H9 (cell line): ENCODE measurements at regions not wholly inside any gene's neighbourhood (a gene's known extent, or its start where the extent isn't known, plus 50 kb on each side); places are given as distances from the start of the nearest gene placed in this dataset.

Experiments used
- DNase-seq: peaks from one replicate; pipeline ENCODE4 v3.0.0-alpha.2; 2017
- H2AFZ ChIP-seq: one replicate; pipeline ENCODE4 v1.6.1; 2013; ENCODE audit warnings: mild to moderate bottlenecking, low read length, control low read depth, moderate library complexity
- H2AK5ac ChIP-seq: 2 replicates; pipeline ENCODE4 v1.6.1; 2013; ENCODE audit warnings: low read length, control low read depth, mixed read lengths; ENCODE audit not compliant: insufficient read length
- H2BK120ac ChIP-seq: one replicate; pipeline ENCODE4 v1.6.1; 2013; ENCODE audit warnings: low read depth, mild to moderate bottlenecking, low read length, control low read depth, inconsistent platforms; ENCODE audit not compliant: poor library complexity, severe bottlenecking
- H2BK12ac ChIP-seq: 2 replicates; pipeline ENCODE4 v1.6.1; 2013; ENCODE audit warnings: low read length, control low read depth, mixed read lengths, low read depth; ENCODE audit not compliant: insufficient read length
- H2BK15ac ChIP-seq: 2 replicates; pipeline ENCODE4 v1.6.1; 2013; ENCODE audit warnings: low read depth, low read length, control low read depth
- H2BK20ac ChIP-seq: one replicate; pipeline ENCODE4 v1.6.1; 2013; ENCODE audit warnings: low read depth, mild to moderate bottlenecking, low read length, control low read depth, inconsistent platforms; ENCODE audit not compliant: poor library complexity, severe bottlenecking
- H2BK5ac ChIP-seq: 2 replicates; pipeline ENCODE4 v1.6.1; 2013; ENCODE audit warnings: low read length, control low read depth, mixed read lengths; ENCODE audit not compliant: insufficient read length
- H3K14ac ChIP-seq: 2 replicates; pipeline ENCODE4 v1.6.1; 2013; ENCODE audit warnings: low read length, control low read depth; ENCODE audit not compliant: insufficient read depth
- H3K18ac ChIP-seq: 2 replicates; pipeline ENCODE4 v1.6.1; 2013; ENCODE audit warnings: low read depth, mild to moderate bottlenecking, mixed read lengths, low read length, control low read depth; ENCODE audit not compliant: insufficient read length
- H3K23ac ChIP-seq: 2 replicates; pipeline ENCODE4 v1.6.1; 2013; ENCODE audit warnings: low read length, control low read depth, mixed read lengths, low read depth; ENCODE audit not compliant: insufficient read length
- H3K23me2 ChIP-seq: 2 replicates; pipeline ENCODE4 v1.6.1; 2013; ENCODE audit warnings: low read depth, mild to moderate bottlenecking, mixed read lengths, low read length, control low read depth; ENCODE audit not compliant: insufficient read length, poor library complexity, severe bottlenecking
- H3K27ac ChIP-seq: 2 replicates; pipeline ENCODE4 v1.5.1; 2013; ENCODE audit warnings: low read length, control low read depth, mixed read lengths, low read depth; ENCODE audit not compliant: insufficient read length
- H3K27me3 ChIP-seq: 2 replicates; pipeline ENCODE4 v1.6.1; 2013; ENCODE audit warnings: low read length, control low read depth, inconsistent platforms; ENCODE audit not compliant: insufficient read depth
- H3K4ac ChIP-seq: 2 replicates; pipeline ENCODE4 v1.6.1; 2013; ENCODE audit warnings: low read depth, mild to moderate bottlenecking, control low read depth, inconsistent platforms, low read length, moderate library complexity
- H3K4me1 ChIP-seq: 2 replicates; pipeline ENCODE4 v1.6.1; 2013; ENCODE audit warnings: low read length, control low read depth, inconsistent platforms; ENCODE audit not compliant: insufficient read depth
- H3K4me2 ChIP-seq: 2 replicates; pipeline ENCODE4 v1.6.1; 2013; ENCODE audit warnings: low read length, control low read depth, mixed read lengths; ENCODE audit not compliant: insufficient read length, insufficient read depth
- H3K56ac ChIP-seq: 2 replicates; pipeline ENCODE4 v1.6.1; 2013; ENCODE audit warnings: low read depth, mild to moderate bottlenecking, mixed read lengths, low read length, control low read depth; ENCODE audit not compliant: insufficient read length
- H3K79me1 ChIP-seq: 2 replicates; pipeline ENCODE4 v1.6.1; 2013; ENCODE audit warnings: low read depth, mild to moderate bottlenecking, moderate library complexity, low read length, control low read depth, inconsistent platforms; ENCODE audit not compliant: insufficient read depth, poor library complexity, severe bottlenecking
- H3K79me2 ChIP-seq: 2 replicates; pipeline ENCODE4 v1.6.1; 2013; ENCODE audit warnings: low read length, control low read depth, inconsistent platforms; ENCODE audit not compliant: insufficient read depth
- H3K9ac ChIP-seq: 2 replicates; pipeline ENCODE4 v1.6.1; 2013; ENCODE audit warnings: low read length, control low read depth, mixed read lengths; ENCODE audit not compliant: insufficient read length; ENCODE audit errors: extremely low read depth
- H3K9me3 ChIP-seq: one replicate; pipeline ENCODE4 v1.6.1; 2013; ENCODE audit warnings: low read depth, low read length, inconsistent platforms; ENCODE audit not compliant: control insufficient read depth
- H3T11ph ChIP-seq: one replicate; pipeline ENCODE4 v1.6.1; 2013; ENCODE audit warnings: mild to moderate bottlenecking, low read length, control low read depth, inconsistent platforms
- H4K20me1 ChIP-seq: one replicate; pipeline ENCODE4 v1.6.1; 2013; ENCODE audit not compliant: control insufficient read depth, insufficient read length, insufficient read depth
- H4K5ac ChIP-seq: 2 replicates; pipeline ENCODE4 v1.6.1; 2013; ENCODE audit warnings: low read depth, mild to moderate bottlenecking, mixed read lengths, low read length, control low read depth; ENCODE audit not compliant: insufficient read length
- H4K8ac ChIP-seq: replicated peaks from 2 replicates; pipeline ENCODE4 v1.6.1; 2013; ENCODE audit warnings: low read length, control low read depth, mixed read lengths, low read depth; ENCODE audit not compliant: insufficient read length
- H4K91ac ChIP-seq: 2 replicates; pipeline ENCODE4 v1.6.1; 2013; ENCODE audit warnings: low read depth, mild to moderate bottlenecking, moderate library complexity, mixed read lengths, low read length, control low read depth; ENCODE audit not compliant: insufficient read length
- H3K27ac Mint-ChIP-seq, 3 experiments: 2 replicates in 2 of 3; 3 replicates in 1 of 3; pipeline ENCODE4 v1.8.0; 2020 to 2021; ENCODE audit warnings: mixed read lengths in 3 of 3, mild to moderate bottlenecking in 1 of 3, moderate library complexity in 1 of 3
- H3K27me3 Mint-ChIP-seq: 2 replicates; pipeline ENCODE4 v1.8.0; 2021; ENCODE audit warnings: low read depth, mild to moderate bottlenecking, moderate library complexity, mixed read lengths
- H3K36me3 Mint-ChIP-seq, 3 experiments: 2 replicates in 2 of 3; 3 replicates in 1 of 3; pipeline ENCODE4 v1.8.0; 2020 to 2021; ENCODE audit warnings: low read depth in 3 of 3, mixed read lengths in 3 of 3; ENCODE audit not compliant: insufficient read depth in 1 of 3
- H3K4me1 Mint-ChIP-seq, 2 experiments: 2 replicates each; pipeline ENCODE4 v1.8.0; 2020; ENCODE audit warnings: mixed read lengths in 2 of 2
- H3K4me3 Mint-ChIP-seq, 2 experiments: 2 replicates in 1 of 2; 3 replicates in 1 of 2; pipeline ENCODE4 v1.8.0; 2020 to 2021; ENCODE audit warnings: mild to moderate bottlenecking in 2 of 2, mixed read lengths in 2 of 2, moderate library complexity in 1 of 2
- H3K9me3 Mint-ChIP-seq, 2 experiments: 2 replicates in 1 of 2; 3 replicates in 1 of 2; pipeline ENCODE4 v1.8.0; 2020; ENCODE audit warnings: mild to moderate bottlenecking in 2 of 2, mixed read lengths in 2 of 2, moderate library complexity in 1 of 2
- WGBS: extraction: QIAGEN DNeasy Blood & Tissue Kit; methylation state at CpG from one replicate; pipeline ENCODE4 v1.1.7; 2013; ENCODE audit warnings: missing lambda C conversion rate, low lambda C conversion rate, mixed read lengths; ENCODE audit not compliant: insufficient read length; ENCODE audit errors: extremely low coverage; 5-methylcytosine and 5-hydroxymethylcytosine counted together
- TF ChIP-seq, protein P1 (sequence below): fragments of 200-600 bp; sonication (generic); conservative IDR thresholded peaks from 3 replicates; pipeline ENCODE4 v1.8.0; 2021; ENCODE audit warnings: antibody characterized with exemption, mild to moderate bottlenecking

DNA sequence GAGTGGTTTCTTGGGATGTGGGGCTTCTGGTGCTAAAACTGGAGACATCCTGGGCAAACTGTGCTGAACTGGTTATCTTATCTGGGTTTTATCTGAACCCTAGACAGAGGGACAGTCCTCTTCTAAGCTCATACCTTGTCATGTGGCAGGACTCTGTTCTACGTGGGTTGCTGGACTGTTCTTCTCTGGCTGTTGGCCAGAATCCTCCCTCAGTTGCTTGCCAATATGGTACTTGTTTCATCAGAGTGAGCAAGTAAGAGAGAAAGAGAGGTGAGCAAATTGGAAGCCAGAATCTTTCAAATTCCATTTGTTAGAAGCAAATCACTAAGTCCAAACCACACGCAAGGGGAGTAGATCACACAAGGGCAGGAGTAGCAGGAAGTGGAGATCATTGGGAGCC lies 291.5 kb upstream of the TBL1XR1 start:
- H3K4ac ChIP-seq, result no peak overlapping the region
- no peak overlapping the region for H3K4me3 Mint-ChIP-seq

More for the DNA sequence above, 291.5 kb upstream of the TBL1XR1 start:
- no peak overlapping the region for H3K23ac ChIP-seq
- H3K9ac ChIP-seq, result no peak overlapping the region
- WGBS, result no CpG with 5 or more reads among the region's 2 CpGs
- no peaks in the 10 kb centered on the region for H3K27me3 ChIP-seq
- no peaks in the 10 kb centered on the region for H3K9me3 ChIP-seq
- H2AFZ ChIP-seq, result no peak overlapping the region
- H2BK5ac ChIP-seq, result no peak overlapping the region
- H2BK20ac ChIP-seq, result no peak overlapping the region
- H3K27ac Mint-ChIP-seq, result no peak overlapping the region
- no peaks in the 10 kb centered on the region for H3K23me2 ChIP-seq
- no peaks in the 10 kb centered on the region for H3K79me2 ChIP-seq
- H4K8ac ChIP-seq, result no peak overlapping the region
- H3K56ac ChIP-seq, result no peak overlapping the region
- no peaks in the 10 kb centered on the region for H3K27me3 Mint-ChIP-seq
- no peaks in the 10 kb centered on the region for H3K79me1 ChIP-seq
- H3K4me1 Mint-ChIP-seq, result peaks cover 9 to 12% of the 10 kb centered on the region in 2 experiments
- H4K5ac ChIP-seq, result no peak overlapping the region
- H4K20me1 ChIP-seq, result no peaks in the 10 kb centered on the region
- TF ChIP-seq, protein P1, sequence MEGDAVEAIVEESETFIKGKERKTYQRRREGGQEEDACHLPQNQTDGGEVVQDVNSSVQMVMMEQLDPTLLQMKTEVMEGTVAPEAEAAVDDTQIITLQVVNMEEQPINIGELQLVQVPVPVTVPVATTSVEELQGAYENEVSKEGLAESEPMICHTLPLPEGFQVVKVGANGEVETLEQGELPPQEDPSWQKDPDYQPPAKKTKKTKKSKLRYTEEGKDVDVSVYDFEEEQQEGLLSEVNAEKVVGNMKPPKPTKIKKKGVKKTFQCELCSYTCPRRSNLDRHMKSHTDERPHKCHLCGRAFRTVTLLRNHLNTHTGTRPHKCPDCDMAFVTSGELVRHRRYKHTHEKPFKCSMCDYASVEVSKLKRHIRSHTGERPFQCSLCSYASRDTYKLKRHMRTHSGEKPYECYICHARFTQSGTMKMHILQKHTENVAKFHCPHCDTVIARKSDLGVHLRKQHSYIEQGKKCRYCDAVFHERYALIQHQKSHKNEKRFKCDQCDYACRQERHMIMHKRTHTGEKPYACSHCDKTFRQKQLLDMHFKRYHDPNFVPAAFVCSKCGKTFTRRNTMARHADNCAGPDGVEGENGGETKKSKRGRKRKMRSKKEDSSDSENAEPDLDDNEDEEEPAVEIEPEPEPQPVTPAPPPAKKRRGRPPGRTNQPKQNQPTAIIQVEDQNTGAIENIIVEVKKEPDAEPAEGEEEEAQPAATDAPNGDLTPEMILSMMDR, result no peak
- no peak overlapping the region for H2BK15ac ChIP-seq
- H2BK120ac ChIP-seq, result no peak overlapping the region
- H2AK5ac ChIP-seq, result no peak overlapping the region
- H3K18ac ChIP-seq, result no peak overlapping the region
- no peak overlapping the region for H3K14ac ChIP-seq
- no peaks in the 10 kb centered on the region for H3K4me1 ChIP-seq
- no peak overlapping the region for H3K4me2 ChIP-seq
- H3K36me3 Mint-ChIP-seq, result peaks cover 0 to 15% (median 1%) of the 10 kb centered on the region in 3 experiments; a peak in 3 of 7 replicates
- no peak for DNase-seq
- H3T11ph ChIP-seq, result no peak overlapping the region
- H2BK12ac ChIP-seq, result no peak overlapping the region
- no peak overlapping the region for H3K27ac ChIP-seq
- no peak overlapping the region for H4K91ac ChIP-seq
- H3K9me3 Mint-ChIP-seq, result peaks cover 13 to 15% of the 10 kb centered on the region in 2 experiments; a peak in 4 of 5 replicates
